ENCODE measurements at regions not wholly inside any gene's neighbourhood (a gene's known extent, or its start where the extent isn't known, plus 50 kb on each side); places are given as distances from the start of the nearest gene placed in this dataset.
"Not testable (repeated sequence)": the region's sequence is repeated elsewhere in the genome, so short reads cannot be mapped to it uniquely, and the experiment has no call there.

GRCh38 chr9:12980085-12980851 lies 205.4 kb downstream of the LURAP1L start:
- DNase-seq (ENCODE audit: low spot score in 2 of 2) (no peak), FAIRE-seq (no peak)

GRCh38 chr9:12988258-12988657 lies 213.4 kb downstream of the LURAP1L start:
- DNase-seq (ENCODE audit: low spot score in 2 of 2) (no peak), FAIRE-seq (no peak)

GRCh38 chr9:12989669-12990068 lies 214.8 kb downstream of the LURAP1L start:
- FAIRE-seq, result no peak
- no peak for DNase-seq (ENCODE audit: low spot score in 2 of 2)

- FAIRE-seq (no peak), DNase-seq (ENCODE audit: low spot score in 2 of 2) (no peak)
These were observed 218.6 kb downstream of the LURAP1L start for GRCh38 chr9:12993466-12993865.

- no peak for DNase-seq (ENCODE audit: low spot score in 2 of 2)
- FAIRE-seq, result no peak
These were observed 222.2 kb downstream of the LURAP1L start for GRCh38 chr9:12997009-12997408.

GRCh38 chr9:13001989-13002580 lies 227.3 kb downstream of the LURAP1L start:
- no peak for DNase-seq (ENCODE audit: low spot score in 2 of 2)

GRCh38 chr9:13002740-13003139 lies 227.9 kb downstream of the LURAP1L start:
- DNase-seq (ENCODE audit: low spot score in 2 of 2) (no peak), FAIRE-seq (no peak)

More at GRCh38 chr9:13001989-13002580, 227.3 kb downstream of the LURAP1L start:
- no peak for FAIRE-seq

GRCh38 chr9:13009871-13010270 lies 235.1 kb downstream of the LURAP1L start:
- no peak for DNase-seq (ENCODE audit: low spot score in 2 of 2)
- no peak for FAIRE-seq

- no peak for DNase-seq (ENCODE audit: low spot score in 2 of 2)
- FAIRE-seq, result no peak
These were observed 239.4 kb downstream of the LURAP1L start for GRCh38 chr9:13013991-13014883.

- no peak for FAIRE-seq
- DNase-seq (ENCODE audit: low spot score in 2 of 2), result no peak
These were observed 242.4 kb downstream of the LURAP1L start for GRCh38 chr9:13017260-13017659.

GRCh38 chr9:13020146-13021040 lies 245.6 kb downstream of the LURAP1L start:
- DNase-seq (ENCODE audit: low spot score in 2 of 2) (no peak), FAIRE-seq (no peak)

GRCh38 chr9:13022756-13023155 lies 247.9 kb downstream of the LURAP1L start:
- FAIRE-seq, result no peak
- no peak for DNase-seq (ENCODE audit: low spot score in 2 of 2)

GRCh38 chr9:13023498-13023897 lies 248.7 kb downstream of the LURAP1L start:
- FAIRE-seq, result no peak
- DNase-seq (ENCODE audit: low spot score in 2 of 2), result no peak

- no peak for FAIRE-seq
- DNase-seq (ENCODE audit: low spot score in 2 of 2), result no peak
These were observed 252.1 kb downstream of the LURAP1L start for GRCh38 chr9:13026956-13027355.

GRCh38 chr9:13027879-13028278 lies 251.6 kb downstream of the MPDZ start:
- DNase-seq (ENCODE audit: low spot score in 2 of 2), result no peak
- no peak for FAIRE-seq

GRCh38 chr9:13032585-13032984 lies 246.9 kb downstream of the MPDZ start:
- FAIRE-seq, result no peak
- no peak for DNase-seq (ENCODE audit: low spot score in 2 of 2)

GRCh38 chr9:13033959-13034693 lies 245.4 kb downstream of the MPDZ start:
- peak; percentile 66 to 78 for DNase-seq (ENCODE audit: low spot score in 2 of 2)
- FAIRE-seq, result no peak

- DNase-seq (ENCODE audit: low spot score in 2 of 2) (no peak), FAIRE-seq (no peak)
These were observed 244.8 kb downstream of the MPDZ start for GRCh38 chr9:13034694-13035002.

GRCh38 chr9:13035822-13036221 lies 243.7 kb downstream of the MPDZ start:
- no peak for DNase-seq (ENCODE audit: low spot score in 2 of 2)
- FAIRE-seq, result no peak

GRCh38 chr9:13037808-13038207 lies 241.7 kb downstream of the MPDZ start:
- FAIRE-seq; DNase-seq (ENCODE audit: low spot score in 2 of 2): not testable (repeated sequence)

Data from frontal cortex (tissue), 3 donors.